PC-9 (cell line): ENCODE measurements at regions not wholly inside any gene's neighbourhood (a gene's known extent, or its start where the extent isn't known, plus 50 kb on each side); places are given as distances from the start of the nearest gene placed in this dataset.

Source experiments
- BruUV-seq: library from RNA; stranded (reverse); fragments of 400-500 nt; replicated peaks from 2 replicates; lab custom pipeline; 2021; lab: Mats Ljungman, UMichigan
- CTCF ChIA-PET: fragments of 300-600 bp; sonication (Branson Sonifier 250); formaldehyde crosslinking; loops from one replicate; lab custom pipeline; 2022; ENCODE audit warnings: antibody characterized with exemption; lab: Charles Lee
- POLR2A ChIA-PET: fragments of 300-600 bp; sonication (Branson Sonifier 250); formaldehyde crosslinking; loops from one replicate; lab custom pipeline; 2022; ENCODE audit warnings: antibody characterized with exemption; ENCODE audit not compliant: unreplicated experiment; lab: Charles Lee
- DNase-seq, 2 experiments: peaks; one replicate each; pipeline versions ENCODE4 v3.0.0 to v3.0.0-alpha.2; 2015 to 2022; ENCODE audit warnings: mixed read lengths in 1 of 2
- H2AFZ ChIP-seq: fragments of 200-600 bp; sonication (generic); 2 replicates; pipeline ENCODE4 v1.8.1; 2017; ENCODE audit warnings: antibody characterized with exemption
- H3F3A ChIP-seq: fragments of 200-600 bp; sonication (generic); 2 replicates; pipeline ENCODE4 v1.8.1; 2017; ENCODE audit warnings: antibody characterized with exemption, mild to moderate bottlenecking, low read depth; ENCODE audit not compliant: insufficient read depth
- H3K27ac ChIP-seq: fragments of 200-600 bp; sonication (generic); 2 replicates; pipeline ENCODE4 v1.6.1; 2016; ENCODE audit warnings: mixed run types
- H3K27me3 ChIP-seq: fragments of 200-600 bp; sonication (generic); 2 replicates; pipeline ENCODE4 v1.6.1; 2016; ENCODE audit warnings: low read depth, mixed run types; ENCODE audit not compliant: insufficient read depth
- H3K36me3 ChIP-seq: fragments of 200-600 bp; sonication (generic); 2 replicates; pipeline ENCODE4 v1.6.1; 2016; ENCODE audit warnings: low read depth, mixed run types
- H3K4me1 ChIP-seq: fragments of 200-600 bp; sonication (generic); replicated peaks from 2 replicates; pipeline ENCODE4 v1.6.1; 2016; ENCODE audit warnings: mixed run types; ENCODE audit not compliant: insufficient read depth
- H3K4me2 ChIP-seq: fragments of 200-600 bp; sonication (generic); 2 replicates; pipeline ENCODE4 v1.6.1; 2017; ENCODE audit warnings: mixed run types
- H3K4me3 ChIP-seq: fragments of 200-600 bp; sonication (generic); 2 replicates; pipeline ENCODE4 v1.6.1; 2016; ENCODE audit warnings: mixed run types
- H3K79me2 ChIP-seq: fragments of 200-600 bp; sonication (generic); 2 replicates; pipeline ENCODE4 v1.6.1; 2017; ENCODE audit warnings: low read depth, mixed run types
- H3K9me2 ChIP-seq: fragments of 200-600 bp; sonication (generic); 2 replicates; pipeline ENCODE4 v1.8.1; 2017; ENCODE audit warnings: mild to moderate bottlenecking; ENCODE audit not compliant: insufficient read depth
- H3K9me3 ChIP-seq: fragments of 200-600 bp; sonication (generic); 2 replicates; pipeline ENCODE4 v1.8.1; 2016; ENCODE audit warnings: low read depth; ENCODE audit not compliant: insufficient read depth
- H4K20me1 ChIP-seq: fragments of 200-600 bp; sonication (generic); 2 replicates; pipeline ENCODE4 v1.8.1; 2017; ENCODE audit not compliant: insufficient read depth
- CTCF ChIP-seq: fragments of 200-600 bp; sonication (generic); conservative IDR thresholded peaks from 2 replicates; pipeline ENCODE4 v1.6.1; 2017; ENCODE audit warnings: mixed run types, antibody characterized with exemption, mild to moderate bottlenecking, moderate library complexity
- EZH2 ChIP-seq: fragments of 200-600 bp; sonication (generic); IDR thresholded peaks from 2 replicates; pipeline ENCODE4 v1.8.0; 2017; ENCODE audit warnings: antibody characterized with exemption, low read depth
- intact Hi-C: fragments of 100-400 bp; cut with micrococcal nuclease; formaldehyde crosslinking; loops from one replicate; pipeline ENCODE4 v1.10.0; 2022; ENCODE audit not compliant: unreplicated experiment

DNA sequence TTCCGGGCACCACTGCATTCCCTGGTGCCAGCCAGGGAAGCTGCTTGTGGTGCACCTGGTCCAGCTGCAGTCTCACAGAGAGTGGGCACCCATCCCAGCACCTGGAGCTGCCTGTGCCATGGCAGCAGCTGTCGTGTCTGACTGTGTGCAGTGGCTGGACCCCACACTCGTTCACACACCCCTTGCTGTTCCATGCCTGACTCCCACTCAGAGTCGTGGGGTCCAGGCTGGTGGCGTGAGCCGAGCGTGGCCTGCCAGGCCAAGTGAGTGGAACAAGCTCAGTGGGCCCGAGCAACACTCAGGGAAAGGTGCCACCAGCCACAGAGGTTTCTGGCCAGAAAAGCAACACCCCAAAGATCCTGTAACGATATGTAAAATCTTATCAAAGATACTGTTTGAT lies 97.2 kb upstream of the KCNK1 start:
- Histone ChIP-seq H2AFZ (no peak overlapping the region), H3K27ac (no peak overlapping the region), H3K27me3 (no peaks in the 10 kb centered on the region), H3K4me2 (no peak overlapping the region), H3K4me3 (no peak overlapping the region), H3K9me3 (no peaks in the 10 kb centered on the region), H3K79me2 (no peaks in the 10 kb centered on the region), H4K20me1 (no peaks in the 10 kb centered on the region), H3F3A (peaks cover 13% of the 10 kb centered on the region), H3K4me1 (peaks cover 16% of the 10 kb centered on the region), H3K36me3 (no peaks in the 10 kb centered on the region), H3K9me2 (no peaks in the 10 kb centered on the region)
- ChIA-PET POLR2A (interaction anchor here (0.7 kb wide), 1 partner anchor 112 kb away, joined by 4 read pairs; no protein-coding TSS in a partner anchor), CTCF (no interaction called here)
- intact Hi-C loops: no loop called here
- TF ChIP-seq CTCF (no peak), EZH2 (no peak)
- no peak for DNase-seq
- no TSS peak for BruUV-seq

GRCh38 chr1:233518344-233518743 lies 95.6 kb upstream of the KCNK1 start:
- ChIA-PET POLR2A (no interaction called here), CTCF (no interaction called here)
- Histone ChIP-seq H3K27ac (no peak overlapping the region), H3K4me1 (peaks cover 16% of the 10 kb centered on the region), H3K4me2 (0 out of 2 replicates have a peak overlapping the region, but pooled peaks have one; percentile 3), H3K4me3 (no peak overlapping the region), H3K9me2 (no peaks in the 10 kb centered on the region), H3K79me2 (no peaks in the 10 kb centered on the region), H4K20me1 (no peaks in the 10 kb centered on the region), H2AFZ (peak overlapping the region; percentile 48; the same call in 1 of the 2 replicates), H3F3A (peaks cover 13% of the 10 kb centered on the region), H3K9me3 (no peaks in the 10 kb centered on the region), H3K36me3 (no peaks in the 10 kb centered on the region), H3K27me3 (no peaks in the 10 kb centered on the region)
- DNase-seq: peak; percentile 25 to 50
- intact Hi-C loops: loop anchor here (2.0 kb wide), 1 partner anchor 78 kb away; no protein-coding TSS in a partner anchor
- TF ChIP-seq EZH2 (no peak), CTCF (peak; percentile 81)
- no TSS peak for BruUV-seq

GRCh38 chr1:233520261-233521191 lies 93.4 kb upstream of the KCNK1 start:
- no peaks in the 10 kb centered on the region for H3K79me2 ChIP-seq
- H4K20me1 ChIP-seq: no peaks in the 10 kb centered on the region
- intact Hi-C loops: loop anchor here (2.0 to 5.0 kb wide), 3 partner anchors 94 to 388 kb away; partner anchors contain the start of gene KCNK1
- no peaks in the 10 kb centered on the region for H3K9me3 ChIP-seq
- no peak for TF ChIP-seq EZH2
- no peak for TF ChIP-seq CTCF
- H3K27me3 ChIP-seq: no peaks in the 10 kb centered on the region
- H3K27ac ChIP-seq: peak overlapping the region; percentile 68
- ChIA-PET POLR2A (interaction anchor here (0.5 to 0.7 kb wide), 4 partner anchors 21 to 1378 kb away, joined by 3 to 4 read pairs (median 4); partner anchors contain the start of gene COA6), CTCF (no interaction called here)
- peak overlapping the region; percentile 68 for H3K4me2 ChIP-seq
- no peaks in the 10 kb centered on the region for H3K9me2 ChIP-seq
- peak overlapping the region; percentile 75 for H2AFZ ChIP-seq
- peaks cover 16% of the 10 kb centered on the region for H3K4me1 ChIP-seq
- H3K4me3 ChIP-seq: no peak overlapping the region; the same call in 1 of the 2 replicates
- no peaks in the 10 kb centered on the region for H3K36me3 ChIP-seq
- BruUV-seq: TSS peak; percentile 49
- peaks cover 13% of the 10 kb centered on the region for H3F3A ChIP-seq
- peak; percentile 87 to 91 for DNase-seq
